ENCODE measurements at regions not wholly inside any gene's neighbourhood (a gene's known extent, or its start where the extent isn't known, plus 50 kb on each side); places are given as distances from the start of the nearest gene placed in this dataset.

DNA sequence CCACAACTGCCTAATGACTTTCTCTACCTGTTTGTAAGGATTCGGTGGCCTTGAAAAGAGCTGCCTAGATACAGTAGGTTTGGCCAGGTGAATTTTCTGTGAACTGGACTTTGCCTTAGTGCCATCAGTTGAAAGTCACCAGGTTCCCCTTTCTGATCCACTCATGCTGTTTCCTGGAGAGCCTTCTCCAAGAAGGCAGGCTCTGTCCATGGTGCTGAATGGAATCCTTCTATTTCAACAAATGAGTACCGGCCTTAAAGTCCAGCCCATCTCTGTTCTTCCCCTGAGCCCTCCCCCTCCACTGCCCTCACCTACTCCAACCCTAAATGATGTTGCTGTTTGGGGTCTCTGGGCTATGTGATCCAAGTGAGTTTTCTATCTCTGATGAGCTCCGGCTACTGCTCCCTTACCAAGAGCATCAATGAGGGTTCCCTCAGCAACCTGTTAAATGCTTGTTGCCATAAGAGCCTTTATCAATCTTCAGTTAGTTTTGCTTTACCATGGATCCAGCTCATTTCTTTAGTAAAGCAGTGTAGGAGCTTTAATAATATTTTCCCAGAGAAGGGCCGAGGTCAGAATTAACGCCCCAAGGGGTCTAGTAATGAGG is 500.4 kb downstream of the PTPRU start:
- TF ChIP-seq, protein P1, sequence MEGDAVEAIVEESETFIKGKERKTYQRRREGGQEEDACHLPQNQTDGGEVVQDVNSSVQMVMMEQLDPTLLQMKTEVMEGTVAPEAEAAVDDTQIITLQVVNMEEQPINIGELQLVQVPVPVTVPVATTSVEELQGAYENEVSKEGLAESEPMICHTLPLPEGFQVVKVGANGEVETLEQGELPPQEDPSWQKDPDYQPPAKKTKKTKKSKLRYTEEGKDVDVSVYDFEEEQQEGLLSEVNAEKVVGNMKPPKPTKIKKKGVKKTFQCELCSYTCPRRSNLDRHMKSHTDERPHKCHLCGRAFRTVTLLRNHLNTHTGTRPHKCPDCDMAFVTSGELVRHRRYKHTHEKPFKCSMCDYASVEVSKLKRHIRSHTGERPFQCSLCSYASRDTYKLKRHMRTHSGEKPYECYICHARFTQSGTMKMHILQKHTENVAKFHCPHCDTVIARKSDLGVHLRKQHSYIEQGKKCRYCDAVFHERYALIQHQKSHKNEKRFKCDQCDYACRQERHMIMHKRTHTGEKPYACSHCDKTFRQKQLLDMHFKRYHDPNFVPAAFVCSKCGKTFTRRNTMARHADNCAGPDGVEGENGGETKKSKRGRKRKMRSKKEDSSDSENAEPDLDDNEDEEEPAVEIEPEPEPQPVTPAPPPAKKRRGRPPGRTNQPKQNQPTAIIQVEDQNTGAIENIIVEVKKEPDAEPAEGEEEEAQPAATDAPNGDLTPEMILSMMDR (IDR thresholded peaks at IDR 0.05): no peak
- TF ChIP-seq CHD4 (IDR thresholded peaks at IDR 0.05; ENCODE audit: borderline replicate concordance) (no peak), CEBPB (IDR thresholded peaks at IDR 0.05) (no peak), POLR2A (IDR thresholded peaks at IDR 0.05; ENCODE audit: low read length) (no peak), TP53 (CRISPR knock-in tag; IDR thresholded peaks at IDR 0.05) (no peak), MYC (IDR thresholded peaks at IDR 0.05; ENCODE audit: borderline replicate concordance, low read length) (no peak), KDM1A (IDR thresholded peaks at IDR 0.05; ENCODE audit: low read depth) (no peak), MAFK (IDR thresholded peaks at IDR 0.05; ENCODE audit: partially characterized antibody) (no peak)
- TF ChIP-seq, protein P2, sequence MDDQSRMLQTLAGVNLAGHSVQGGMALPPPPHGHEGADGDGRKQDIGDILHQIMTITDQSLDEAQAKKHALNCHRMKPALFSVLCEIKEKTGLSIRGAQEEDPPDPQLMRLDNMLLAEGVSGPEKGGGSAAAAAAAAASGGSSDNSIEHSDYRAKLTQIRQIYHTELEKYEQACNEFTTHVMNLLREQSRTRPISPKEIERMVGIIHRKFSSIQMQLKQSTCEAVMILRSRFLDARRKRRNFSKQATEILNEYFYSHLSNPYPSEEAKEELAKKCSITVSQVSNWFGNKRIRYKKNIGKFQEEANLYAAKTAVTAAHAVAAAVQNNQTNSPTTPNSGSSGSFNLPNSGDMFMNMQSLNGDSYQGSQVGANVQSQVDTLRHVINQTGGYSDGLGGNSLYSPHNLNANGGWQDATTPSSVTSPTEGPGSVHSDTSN (IDR thresholded peaks at IDR 0.05): no peak
- TF ChIP-seq, protein P3, sequence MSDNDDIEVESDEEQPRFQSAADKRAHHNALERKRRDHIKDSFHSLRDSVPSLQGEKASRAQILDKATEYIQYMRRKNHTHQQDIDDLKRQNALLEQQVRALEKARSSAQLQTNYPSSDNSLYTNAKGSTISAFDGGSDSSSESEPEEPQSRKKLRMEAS (IDR thresholded peaks at IDR 0.05): no peak
- TF ChIP-seq, protein P4, sequence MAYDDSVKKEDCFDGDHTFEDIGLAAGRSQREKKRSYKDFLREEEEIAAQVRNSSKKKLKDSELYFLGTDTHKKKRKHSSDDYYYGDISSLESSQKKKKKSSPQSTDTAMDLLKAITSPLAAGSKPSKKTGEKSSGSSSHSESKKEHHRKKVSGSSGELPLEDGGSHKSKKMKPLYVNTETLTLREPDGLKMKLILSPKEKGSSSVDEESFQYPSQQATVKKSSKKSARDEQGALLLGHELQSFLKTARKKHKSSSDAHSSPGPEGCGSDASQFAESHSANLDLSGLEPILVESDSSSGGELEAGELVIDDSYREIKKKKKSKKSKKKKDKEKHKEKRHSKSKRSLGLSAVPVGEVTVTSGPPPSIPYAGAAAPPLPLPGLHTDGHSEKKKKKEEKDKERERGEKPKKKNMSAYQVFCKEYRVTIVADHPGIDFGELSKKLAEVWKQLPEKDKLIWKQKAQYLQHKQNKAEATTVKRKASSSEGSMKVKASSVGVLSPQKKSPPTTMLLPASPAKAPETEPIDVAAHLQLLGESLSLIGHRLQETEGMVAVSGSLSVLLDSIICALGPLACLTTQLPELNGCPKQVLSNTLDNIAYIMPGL (CRISPR knock-in tag; IDR thresholded peaks at IDR 0.05; ENCODE audit: borderline replicate concordance): no peak
- TF ChIP-seq, protein P5, sequence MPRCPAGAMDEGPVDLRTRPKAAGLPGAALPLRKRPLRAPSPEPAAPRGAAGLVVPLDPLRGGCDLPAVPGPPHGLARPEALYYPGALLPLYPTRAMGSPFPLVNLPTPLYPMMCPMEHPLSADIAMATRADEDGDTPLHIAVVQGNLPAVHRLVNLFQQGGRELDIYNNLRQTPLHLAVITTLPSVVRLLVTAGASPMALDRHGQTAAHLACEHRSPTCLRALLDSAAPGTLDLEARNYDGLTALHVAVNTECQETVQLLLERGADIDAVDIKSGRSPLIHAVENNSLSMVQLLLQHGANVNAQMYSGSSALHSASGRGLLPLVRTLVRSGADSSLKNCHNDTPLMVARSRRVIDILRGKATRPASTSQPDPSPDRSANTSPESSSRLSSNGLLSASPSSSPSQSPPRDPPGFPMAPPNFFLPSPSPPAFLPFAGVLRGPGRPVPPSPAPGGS (IDR thresholded peaks at IDR 0.05): no peak
